Smooth muscle cell of the brain vasculature (primary cell): ENCODE measurements at regions not wholly inside any gene's neighbourhood (a gene's known extent, or its start where the extent isn't known, plus 50 kb on each side); places are given as distances from the start of the nearest gene placed in this dataset.

Experiments
- DNase-seq: peaks from one replicate; pipeline ENCODE4 v3.0.0-alpha.2; 2012; ENCODE audit warnings: low read depth, low spot score

DNA sequence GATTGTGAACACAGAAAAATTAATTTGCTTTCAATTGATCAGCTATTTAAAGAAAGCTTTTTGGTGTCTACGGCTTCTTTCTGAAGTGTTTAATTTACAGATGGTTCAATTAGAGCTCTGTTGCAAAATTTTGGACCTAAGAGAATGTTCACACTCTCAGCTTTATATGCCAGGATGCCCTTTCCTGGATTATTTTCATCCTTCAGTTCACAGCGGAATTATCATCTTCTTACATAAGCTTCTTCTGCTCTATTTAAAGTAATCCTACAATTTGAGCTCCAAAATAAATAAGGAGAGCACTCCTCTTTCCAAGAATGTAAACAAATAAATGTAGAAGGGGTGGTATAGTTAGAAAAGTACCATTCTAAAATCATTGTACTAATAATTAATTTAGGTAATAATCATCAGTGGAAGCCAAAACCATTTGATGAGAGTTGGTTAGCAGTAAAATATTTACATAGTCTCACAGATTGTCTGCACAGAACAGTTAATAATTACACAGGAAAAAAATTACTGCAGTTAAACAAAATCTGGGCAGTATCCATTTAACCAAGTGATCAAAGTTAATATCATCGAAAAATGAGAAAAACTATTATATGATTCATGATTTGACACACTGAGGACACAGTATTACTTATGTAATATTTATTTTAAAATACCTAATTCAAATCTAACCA is 298.0 kb upstream of the TMEM229A start:
- no peak for DNase-seq

DNA sequence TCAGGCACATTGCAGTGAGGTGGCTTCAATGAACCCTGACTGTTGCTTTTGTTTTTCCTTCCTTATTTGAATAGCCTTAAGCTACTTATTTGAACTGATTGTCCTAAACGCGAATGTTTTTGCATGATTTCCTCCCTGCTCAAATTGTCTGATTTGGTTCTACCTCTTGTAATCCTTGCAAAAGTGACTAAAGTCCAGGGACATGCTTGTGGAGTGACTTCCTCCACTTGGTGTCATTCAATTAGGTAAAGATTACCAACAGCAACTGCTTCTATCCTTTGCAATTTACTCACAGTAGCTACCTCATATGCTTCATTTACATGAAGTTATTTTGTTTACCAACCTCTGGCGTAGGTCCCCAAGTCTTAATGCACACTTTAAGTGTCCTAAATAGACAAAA is 295.9 kb upstream of the TMEM229A start:
- no peak for DNase-seq

DNA sequence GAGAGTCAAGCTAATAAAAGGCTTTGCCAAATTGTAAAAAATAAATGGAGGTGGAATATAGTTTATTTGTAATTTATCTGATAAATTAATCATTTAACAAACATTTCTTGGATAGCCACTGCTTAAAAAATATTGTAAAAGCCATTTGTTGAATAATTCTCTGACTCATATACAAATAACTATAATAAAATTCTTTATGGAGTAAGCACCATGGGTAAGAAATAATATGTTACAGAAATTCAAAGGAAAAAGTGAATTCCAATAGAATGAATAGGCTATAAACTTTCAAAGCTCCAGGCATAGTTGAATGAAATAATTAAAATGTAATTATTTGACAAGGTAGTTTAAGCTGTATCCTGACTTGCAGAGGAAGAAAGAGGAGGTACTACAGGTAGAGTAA is 291.4 kb upstream of the TMEM229A start:
- DNase-seq, result no peak

DNA sequence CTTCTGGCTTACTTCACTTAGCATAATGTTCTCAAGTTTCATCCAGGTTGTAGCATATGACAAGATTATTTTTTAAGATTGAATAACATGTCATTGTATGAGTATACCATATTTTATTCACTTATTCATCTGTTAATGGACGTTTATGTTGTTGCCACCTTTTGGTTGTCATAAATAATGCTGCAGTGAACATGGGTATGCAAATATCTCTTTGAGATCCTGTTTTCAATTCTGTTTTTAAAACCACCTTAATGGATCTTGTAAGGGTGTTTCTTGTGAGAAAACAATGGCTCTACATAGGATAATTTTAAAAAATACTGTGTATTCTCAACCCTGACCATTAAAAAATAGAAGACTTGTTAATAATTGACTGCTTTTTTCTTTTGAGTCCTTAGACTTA is 290.7 kb upstream of the TMEM229A start:
- no peak for DNase-seq

DNA sequence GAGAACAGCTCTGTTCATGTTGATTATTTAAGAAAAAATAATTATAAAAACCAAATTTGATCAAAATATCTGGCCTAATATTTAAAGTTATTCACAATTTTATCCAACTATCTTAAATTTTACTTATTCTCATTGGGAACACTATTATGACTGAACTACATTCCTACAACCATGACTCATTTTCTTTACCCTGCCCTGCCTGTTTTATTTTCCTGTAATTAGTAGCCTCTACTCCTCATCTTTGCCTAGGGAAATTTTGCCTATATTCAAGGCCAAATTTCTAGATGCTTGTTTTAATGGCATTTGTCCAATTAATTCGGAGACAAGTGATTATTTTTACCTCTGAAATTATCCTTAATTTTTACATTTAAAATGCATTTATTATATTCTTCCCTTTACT is 289.7 kb upstream of the TMEM229A start:
- no peak for DNase-seq

DNA sequence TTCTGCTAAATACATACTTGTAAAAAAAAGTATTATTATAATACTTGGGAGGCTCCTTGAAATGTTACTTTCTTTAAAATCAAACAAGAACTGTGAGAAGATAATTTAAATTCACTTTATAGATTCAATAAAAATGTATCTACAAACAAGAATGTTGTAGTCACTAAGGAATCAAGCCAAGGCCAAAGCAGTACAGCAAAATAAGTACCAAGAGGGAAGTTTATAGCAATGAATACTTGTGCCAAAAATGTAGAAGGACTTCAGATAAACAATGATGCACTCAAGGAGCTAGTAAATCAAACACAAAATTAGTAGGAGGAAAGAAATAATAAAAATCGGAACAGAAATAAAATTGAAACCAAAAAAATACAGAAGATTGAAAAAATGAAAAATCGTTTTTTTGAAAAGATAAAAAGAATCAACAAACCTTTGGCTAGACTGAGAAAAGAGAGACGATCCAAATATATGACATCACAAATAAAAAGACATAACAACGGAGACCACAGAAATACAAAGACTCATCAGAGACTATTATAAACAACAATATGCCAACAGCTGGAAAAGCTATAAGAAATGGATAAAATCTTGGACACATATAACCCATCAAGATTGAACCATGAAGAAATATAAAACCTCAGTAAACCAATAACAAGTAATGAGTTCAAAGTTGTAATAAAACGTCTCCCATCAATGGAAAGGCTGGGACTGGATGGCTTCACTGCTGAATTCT is 286.0 kb upstream of the TMEM229A start:
- no peak for DNase-seq

DNA sequence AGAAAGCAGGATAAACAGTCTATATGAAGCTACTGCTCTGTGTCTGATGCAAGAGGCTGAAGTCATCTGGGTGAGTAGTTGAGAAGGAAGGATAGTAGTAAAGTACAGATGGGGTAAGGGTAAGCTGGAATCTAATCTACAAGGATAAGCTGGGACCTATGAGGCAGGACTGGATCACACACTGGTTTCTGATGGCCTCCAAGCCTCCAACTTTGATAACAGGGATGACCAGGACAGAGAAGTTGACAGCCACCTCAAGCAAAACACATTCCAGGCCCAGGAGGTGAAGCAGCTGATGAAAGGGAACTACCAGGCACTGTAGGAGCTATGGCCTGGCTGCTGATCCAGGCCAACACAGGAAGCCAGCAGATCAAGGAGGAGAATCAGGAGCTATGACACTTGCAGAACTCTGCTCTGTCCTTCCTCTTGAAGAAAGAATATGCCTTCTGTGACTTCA is 278.1 kb upstream of the TMEM229A start:
- DNase-seq, result no peak

DNA sequence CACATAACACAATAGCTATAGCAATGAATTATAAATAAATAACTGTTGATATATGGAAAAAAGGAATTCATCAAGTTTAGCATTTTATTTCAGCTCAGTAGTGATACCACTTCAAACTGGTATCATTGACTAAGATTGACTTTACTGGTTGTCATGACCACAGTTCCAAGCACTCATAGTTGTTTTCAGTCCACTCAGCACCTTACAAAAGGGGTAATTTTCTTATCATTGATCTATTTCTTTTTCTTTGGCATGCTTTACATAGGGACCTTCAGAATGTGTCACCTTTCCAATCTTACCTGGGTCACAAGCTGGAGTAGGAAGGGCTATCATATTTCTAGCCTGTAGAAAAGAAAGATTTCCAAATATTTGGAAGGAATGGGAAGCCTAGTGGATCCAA is 275.5 kb upstream of the TMEM229A start:
- no peak for DNase-seq

DNA sequence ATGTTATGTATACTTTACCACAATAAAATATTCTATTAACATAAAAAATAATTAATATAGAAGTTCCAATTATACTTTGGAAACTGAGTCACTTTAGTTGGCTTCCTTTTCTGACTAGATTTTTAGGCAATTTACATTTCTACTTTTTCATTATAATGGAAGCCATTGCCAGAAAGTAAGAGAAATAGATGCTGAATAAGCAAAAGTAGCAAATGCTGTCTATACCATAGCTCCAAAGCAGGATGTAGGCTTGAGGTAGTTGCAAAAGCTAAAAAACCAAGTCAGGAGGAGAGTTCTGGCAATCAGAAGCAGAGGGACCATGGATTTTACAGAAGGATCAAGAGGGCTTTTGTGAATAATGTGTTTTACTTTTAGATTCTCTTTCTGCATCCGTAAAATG is 262.4 kb upstream of the TMEM229A start:
- no peak for DNase-seq

DNA sequence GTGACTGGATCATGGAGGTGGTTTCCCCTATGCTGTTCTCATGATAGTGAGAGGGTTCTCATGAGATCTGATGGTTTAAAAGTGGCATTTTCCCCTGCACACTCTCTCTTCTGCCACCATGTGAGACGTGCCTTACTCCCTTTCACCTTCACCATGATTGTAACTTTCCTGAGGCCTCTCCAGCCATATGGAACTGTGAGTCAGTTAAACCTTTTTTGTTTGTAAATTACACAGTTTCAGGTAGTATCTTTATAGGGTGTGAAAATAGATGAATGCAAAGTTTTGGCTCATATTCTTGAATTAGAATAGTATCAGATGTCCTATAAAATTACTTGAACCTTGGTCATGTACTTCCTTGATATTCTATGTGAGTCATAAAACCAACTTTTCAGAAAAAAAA is 252.1 kb upstream of the TMEM229A start:
- DNase-seq, result no peak

DNA sequence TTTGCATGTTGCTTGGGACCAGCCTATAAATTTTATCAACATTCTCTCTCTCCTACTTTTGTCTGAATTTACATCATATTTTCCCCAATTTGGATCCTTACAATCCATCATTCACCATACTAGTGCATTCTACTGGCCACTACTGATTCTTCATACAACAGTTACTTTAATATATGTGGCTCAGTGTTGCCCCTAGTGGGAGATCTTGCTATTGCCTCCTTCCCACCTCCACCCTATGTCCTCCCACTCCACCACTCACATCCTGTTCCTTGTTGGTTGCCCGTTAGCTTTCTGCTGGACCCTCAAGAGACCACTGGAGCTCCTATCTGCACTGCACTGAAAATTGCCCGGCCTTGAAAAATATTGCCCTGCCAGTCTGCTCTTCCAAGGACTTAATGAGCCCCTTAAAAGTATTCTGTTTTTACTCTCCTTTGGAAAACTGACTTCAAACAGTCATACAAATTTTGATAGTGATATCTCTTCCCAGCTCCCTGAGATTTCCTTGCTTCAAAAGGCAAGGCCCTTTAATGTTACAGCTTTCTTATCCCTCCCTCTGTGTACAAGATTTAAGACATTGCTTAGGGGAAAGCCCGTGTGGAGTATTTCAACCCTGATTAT is 243.2 kb upstream of the TMEM229A start:
- DNase-seq, result no peak

DNA sequence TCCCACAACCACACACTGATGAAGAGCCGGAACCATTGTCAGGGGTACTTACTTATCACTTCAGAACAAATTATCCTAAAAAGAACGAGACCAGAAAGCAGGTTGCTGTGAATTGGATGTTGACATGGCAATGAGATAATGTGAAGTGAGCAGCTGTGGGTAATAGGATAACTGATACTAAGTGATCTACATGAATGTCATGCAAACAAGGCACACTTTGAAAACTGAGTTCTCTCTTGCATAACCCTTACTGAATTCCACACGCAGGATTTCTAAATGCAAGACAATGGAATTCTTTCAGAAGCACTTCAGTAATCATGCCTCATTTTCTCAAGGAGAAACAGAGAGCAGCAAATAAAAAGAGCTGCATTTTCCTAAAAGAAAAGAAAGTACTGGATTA is 242.5 kb upstream of the TMEM229A start:
- no peak for DNase-seq

DNA sequence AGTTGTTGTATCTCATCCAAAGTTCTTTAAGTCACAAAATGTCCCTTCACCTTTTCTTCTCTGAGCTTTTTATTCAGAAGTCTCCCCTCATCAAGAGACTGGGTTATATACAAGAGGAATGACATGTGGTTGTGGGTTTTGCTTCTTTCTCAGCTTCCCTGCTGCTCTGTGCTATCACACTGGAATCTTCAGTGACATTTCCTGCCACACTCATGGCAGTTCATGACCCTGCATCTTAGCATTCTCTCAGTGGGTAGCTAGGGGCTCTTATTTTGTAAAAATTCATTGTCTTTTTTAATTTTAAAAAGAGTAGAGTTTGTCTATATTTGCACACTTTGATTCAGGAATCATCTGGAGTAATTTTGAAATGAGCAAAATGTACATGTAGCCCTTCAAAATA is 236.9 kb upstream of the TMEM229A start:
- DNase-seq, result no peak

DNA sequence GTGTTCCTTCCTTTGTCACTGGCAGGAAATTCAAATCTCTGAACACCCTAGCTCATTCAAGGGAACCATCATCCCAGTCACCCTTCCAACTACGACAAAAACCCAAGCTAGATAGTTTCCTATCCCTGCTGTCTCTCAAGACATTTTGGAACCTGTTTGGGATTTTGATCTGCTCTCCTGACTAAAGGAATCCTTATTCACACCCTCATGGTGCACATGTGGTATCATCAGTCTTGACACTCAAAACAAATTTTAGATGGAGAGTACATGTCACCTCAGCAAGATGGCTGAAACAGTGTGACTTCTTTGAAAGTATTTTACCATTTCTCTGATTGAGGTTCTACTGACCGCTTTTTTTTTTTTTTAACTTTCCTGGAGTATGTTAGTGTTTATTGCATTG is 234.3 kb upstream of the TMEM229A start:
- no peak for DNase-seq

DNA sequence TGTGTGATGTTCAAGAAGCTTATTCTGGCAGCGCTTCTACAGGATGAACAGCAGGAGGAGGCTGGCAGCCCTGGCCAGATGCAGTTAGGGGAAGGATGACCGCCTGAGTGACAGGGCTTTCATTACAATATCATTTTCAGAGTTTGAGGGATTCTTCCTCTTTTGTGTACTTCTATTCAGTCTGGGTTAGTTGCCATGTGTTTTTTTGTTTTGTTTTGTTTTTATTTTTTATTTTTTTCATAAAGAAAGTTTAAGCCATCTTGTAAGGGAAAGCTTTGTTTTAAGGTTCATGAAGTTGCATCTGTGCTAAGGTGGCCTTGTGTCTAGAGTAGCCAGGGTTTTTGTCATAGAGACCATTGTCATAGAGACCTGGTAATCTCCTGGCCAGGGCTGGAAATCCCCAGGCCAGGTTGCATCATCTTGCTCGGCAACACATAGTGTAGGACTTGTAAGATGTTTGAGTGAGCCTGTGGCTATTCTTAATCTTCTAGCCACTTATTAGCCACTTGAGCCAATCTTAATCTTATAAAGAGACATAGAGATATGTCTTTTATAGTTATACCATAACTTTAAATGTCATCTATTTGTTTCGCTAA is 230.5 kb upstream of the TMEM229A start:
- no peak for DNase-seq

DNA sequence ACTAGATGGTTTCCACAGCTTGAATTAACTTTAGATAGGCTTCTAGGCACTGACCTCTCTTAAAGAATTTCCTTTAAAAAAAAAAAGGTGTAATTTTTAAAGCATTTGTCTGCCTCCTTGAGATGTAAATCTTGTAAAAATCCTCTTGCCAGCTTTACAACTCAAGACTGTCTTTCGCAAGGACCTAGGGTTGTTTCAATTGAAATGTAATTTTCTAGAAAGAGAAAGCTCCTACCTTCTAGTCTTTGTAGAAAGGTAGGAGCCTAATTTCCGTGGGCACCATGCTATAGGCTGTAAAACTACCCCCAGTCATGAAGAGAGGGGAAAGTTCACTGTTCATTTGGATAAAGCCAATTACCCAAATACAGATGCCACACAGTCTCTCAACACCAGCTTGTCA is 228.8 kb upstream of the TMEM229A start:
- DNase-seq, result no peak

DNA sequence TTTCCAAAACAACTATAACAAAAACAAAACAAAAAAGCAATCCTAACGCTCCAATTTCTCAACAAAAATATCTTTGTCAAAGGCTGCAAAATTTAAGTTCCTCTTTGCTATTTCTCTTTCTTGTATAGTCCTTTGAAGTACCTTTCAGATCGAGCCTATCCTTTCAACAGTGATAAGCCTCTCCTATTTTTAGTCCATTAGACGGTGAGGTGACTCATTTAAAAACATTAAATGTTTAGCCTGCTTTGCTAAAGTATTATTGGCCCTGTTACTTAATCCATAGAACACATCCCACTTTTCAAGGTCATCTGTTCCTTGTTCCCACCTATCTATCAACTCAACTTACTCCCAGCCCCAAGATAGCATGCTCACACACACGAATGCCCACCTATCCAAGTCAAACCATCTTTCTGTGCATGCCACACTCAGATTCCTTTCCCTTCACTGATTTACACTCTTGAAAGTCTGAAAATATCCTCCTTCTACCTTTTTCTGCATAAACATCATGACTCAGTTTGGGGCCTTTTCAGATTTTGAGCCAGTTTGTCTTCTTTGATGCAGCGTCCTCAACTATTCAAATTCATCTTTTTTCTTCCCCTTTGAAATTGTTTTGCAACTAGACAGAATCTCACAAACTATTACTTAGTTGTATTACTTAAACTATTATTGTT is 224.9 kb upstream of the TMEM229A start:
- no peak for DNase-seq

DNA sequence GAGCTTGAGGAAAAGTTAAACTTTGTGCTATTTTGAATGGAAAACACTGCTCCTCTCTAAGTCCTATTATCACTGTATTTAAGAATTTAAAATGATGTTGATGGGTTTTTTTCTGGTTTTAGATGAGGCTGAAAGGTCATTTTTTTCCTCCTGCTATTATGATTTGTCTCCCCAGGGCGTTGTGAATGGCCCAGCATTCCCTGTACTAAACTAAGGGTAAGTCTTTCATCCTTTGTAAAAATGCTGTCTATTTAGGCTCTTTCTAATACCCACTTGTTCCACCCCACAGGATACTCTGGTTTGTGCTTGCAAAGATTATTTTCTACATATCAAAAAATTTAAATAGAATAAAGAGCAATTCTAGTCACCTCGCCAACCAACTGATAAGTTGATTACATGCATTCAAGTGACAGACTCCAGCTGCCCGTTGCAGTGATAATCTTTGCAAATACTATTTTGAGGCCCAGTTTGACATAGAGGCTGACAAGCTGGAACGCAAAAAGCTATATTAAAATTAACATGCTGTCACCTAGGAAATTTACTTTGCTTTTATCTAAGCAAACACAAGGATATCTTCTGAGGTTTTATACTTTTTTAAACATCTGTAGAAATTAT is 222.3 kb upstream of the TMEM229A start:
- DNase-seq, result no peak

DNA sequence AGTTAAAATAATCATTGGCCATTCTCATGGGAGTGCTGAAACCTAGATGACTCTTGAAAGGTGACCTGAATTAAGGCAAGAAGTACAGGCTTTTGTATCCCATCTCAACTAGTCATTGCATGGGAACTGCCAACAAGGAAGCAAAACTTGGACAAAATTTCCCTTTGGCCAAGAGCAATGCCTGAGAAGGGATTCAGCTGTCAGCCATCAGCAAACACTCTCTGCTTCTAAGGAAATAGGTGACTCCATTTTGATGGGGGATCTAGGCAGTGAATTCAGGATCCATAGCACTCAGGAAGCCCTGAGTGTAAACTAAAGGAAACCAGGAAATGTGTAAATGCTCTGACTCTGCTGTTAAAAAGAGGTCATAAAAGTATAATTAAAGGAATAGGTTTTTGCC is 221.5 kb upstream of the TMEM229A start:
- DNase-seq, result no peak

DNA sequence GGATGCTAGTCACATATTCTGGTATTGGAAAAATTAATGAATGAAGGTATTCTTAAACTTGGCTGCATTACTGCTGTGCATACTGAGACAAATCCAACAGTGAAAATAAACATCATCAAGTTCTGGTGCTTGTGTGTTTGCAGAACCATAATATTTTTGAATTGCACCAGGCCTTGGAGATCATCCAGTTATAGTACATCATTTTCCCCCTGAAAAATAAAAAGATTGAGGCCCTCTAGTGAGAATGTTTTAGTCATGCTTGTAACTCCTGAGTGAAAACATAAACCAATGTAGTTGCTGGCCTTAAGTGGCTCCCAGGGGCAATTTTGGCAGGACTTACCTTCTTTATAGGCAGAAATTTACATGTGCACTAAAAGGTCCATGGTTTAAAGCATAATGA is 218.8 kb upstream of the TMEM229A start:
- no peak for DNase-seq

DNA sequence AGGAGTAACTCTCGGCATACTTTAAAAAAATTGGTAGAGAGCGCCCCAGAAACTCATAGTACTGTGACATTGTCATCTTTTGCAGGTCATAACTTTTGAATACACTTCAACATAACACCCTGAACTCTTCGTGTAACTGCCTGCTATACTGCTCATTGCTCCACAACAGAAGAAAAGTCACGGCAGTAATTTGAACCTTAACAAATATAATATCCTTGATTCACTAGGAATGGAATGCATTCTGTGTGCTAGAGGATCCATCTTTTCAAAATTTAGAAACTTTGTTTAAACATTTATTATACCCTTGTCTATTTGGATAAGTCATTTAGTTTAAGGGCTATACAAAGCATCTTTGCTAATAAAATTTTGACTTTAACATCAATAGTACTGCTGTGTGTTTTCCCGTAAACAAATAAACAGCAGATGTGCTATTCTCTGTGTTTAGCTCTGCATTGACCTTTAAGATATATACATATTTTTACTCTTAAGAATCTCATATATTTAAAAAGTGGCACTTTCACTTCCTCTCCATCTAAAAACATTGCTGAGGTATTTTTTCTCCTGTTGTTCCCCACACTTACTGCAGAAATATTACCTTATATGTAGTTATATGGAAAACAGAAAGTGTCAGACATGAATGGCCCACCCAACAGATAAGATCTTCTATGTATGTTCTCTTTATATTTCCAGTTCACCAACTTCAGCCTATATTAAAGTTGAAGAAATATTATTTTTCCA is 217.6 kb upstream of the TMEM229A start:
- DNase-seq, result no peak
